ENCODE measurements at regions not wholly inside any gene's neighbourhood (a gene's known extent, or its start where the extent isn't known, plus 50 kb on each side); places are given as distances from the start of the nearest gene placed in this dataset.

DNA sequence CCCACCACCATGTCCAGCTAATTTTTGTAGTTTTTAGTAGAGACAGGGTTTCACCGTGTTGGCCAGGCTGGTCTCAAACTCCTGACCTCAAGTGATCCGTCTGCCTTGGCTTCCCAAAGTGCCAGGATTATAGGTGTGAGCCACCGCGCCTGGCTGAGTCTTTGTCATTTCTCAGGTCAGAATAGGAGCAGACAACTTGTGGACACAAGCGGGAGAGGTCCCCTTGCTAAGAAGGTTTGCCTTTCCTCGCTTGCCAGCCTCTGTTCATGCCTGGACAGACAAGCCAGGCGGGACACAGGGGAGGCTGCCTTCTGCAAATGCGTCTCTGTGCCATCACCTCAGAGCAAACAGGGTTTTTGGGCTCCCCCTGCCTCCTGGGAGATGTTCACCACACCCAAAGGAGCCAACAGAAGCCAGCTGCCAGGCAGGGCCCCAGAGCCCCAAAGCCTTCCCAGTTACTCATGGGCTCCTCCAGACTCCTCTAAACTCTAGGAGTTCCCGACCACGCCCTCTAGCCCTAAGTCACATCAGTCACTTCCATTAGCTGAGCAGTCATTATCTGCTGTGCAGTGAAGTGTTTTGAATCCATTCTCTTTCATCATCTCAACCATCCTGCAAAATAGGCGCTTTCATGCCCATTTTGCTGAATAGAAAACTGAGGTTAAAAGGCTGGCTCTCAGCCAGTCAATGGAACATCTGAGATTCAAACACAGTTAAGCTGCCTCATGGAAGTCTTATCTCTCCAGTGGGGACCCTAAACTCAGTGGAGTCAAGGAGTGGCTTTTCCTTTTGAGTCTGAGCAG lies 245.0 kb downstream of the UACA start:
- TF ChIP-seq, protein P1, sequence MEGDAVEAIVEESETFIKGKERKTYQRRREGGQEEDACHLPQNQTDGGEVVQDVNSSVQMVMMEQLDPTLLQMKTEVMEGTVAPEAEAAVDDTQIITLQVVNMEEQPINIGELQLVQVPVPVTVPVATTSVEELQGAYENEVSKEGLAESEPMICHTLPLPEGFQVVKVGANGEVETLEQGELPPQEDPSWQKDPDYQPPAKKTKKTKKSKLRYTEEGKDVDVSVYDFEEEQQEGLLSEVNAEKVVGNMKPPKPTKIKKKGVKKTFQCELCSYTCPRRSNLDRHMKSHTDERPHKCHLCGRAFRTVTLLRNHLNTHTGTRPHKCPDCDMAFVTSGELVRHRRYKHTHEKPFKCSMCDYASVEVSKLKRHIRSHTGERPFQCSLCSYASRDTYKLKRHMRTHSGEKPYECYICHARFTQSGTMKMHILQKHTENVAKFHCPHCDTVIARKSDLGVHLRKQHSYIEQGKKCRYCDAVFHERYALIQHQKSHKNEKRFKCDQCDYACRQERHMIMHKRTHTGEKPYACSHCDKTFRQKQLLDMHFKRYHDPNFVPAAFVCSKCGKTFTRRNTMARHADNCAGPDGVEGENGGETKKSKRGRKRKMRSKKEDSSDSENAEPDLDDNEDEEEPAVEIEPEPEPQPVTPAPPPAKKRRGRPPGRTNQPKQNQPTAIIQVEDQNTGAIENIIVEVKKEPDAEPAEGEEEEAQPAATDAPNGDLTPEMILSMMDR (conservative IDR thresholded peaks at IDR 0.05; ENCODE audit: low read depth, low read length) = no peak
- TF ChIP-seq EZH2 (IDR thresholded peaks at IDR 0.05; ENCODE audit: borderline replicate concordance, low read depth, low read length, poor library complexity, severe bottlenecking) = no peak

Data from A673 (cell line).